IMR-90 (cell line): ENCODE measurements at regions not wholly inside any gene's neighbourhood (a gene's known extent, or its start where the extent isn't known, plus 50 kb on each side); places are given as distances from the start of the nearest gene placed in this dataset.
"Not testable (repeated sequence)": the region's sequence is repeated elsewhere in the genome, so short reads cannot be mapped to it uniquely, and the experiment has no call there.

Source experiments
- CEBPB ChIP-seq: IDR thresholded peaks from 2 replicates; pipeline ENCODE4 v1.6.1; 2012; ENCODE audit warnings: low read depth, low read length, improper control_type of control experiment
- CHD1 ChIP-seq: IDR thresholded peaks from 2 replicates; pipeline ENCODE4 v1.6.1; 2012; ENCODE audit warnings: low read depth, low read length, improper control_type of control experiment
- MAFK ChIP-seq: IDR thresholded peaks from 2 replicates; pipeline ENCODE4 v1.6.1; 2012; ENCODE audit warnings: low read depth, low read length, improper control_type of control experiment
- TF ChIP-seq, protein P1 (sequence below): conservative IDR thresholded peaks from 2 replicates; pipeline ENCODE4 v1.5.1; 2012; ENCODE audit warnings: mild to moderate bottlenecking, low read depth, low read length, improper control_type of control experiment

DNA sequence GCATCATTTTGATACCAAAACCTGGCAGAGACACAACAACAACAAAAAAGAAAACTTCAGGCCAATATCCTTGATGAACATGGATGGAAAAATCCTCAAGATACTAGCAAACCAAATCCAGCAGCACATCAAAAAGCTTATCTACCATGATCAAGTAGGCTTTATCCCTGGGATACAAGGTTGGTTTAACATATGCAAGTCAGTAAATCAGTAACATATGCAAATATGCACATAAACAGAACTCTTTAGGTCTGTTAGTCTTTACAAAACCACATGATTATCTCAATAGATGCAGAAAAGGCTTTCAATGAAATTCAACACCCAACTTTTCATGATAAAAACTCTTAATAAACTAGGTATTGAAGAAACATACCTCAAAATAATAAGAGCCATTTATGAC, 587.5 kb upstream of the CELF4 start:
- not testable (repeated sequence) for TF ChIP-seq MAFK, CHD1, CEBPB
- TF ChIP-seq, protein P1, sequence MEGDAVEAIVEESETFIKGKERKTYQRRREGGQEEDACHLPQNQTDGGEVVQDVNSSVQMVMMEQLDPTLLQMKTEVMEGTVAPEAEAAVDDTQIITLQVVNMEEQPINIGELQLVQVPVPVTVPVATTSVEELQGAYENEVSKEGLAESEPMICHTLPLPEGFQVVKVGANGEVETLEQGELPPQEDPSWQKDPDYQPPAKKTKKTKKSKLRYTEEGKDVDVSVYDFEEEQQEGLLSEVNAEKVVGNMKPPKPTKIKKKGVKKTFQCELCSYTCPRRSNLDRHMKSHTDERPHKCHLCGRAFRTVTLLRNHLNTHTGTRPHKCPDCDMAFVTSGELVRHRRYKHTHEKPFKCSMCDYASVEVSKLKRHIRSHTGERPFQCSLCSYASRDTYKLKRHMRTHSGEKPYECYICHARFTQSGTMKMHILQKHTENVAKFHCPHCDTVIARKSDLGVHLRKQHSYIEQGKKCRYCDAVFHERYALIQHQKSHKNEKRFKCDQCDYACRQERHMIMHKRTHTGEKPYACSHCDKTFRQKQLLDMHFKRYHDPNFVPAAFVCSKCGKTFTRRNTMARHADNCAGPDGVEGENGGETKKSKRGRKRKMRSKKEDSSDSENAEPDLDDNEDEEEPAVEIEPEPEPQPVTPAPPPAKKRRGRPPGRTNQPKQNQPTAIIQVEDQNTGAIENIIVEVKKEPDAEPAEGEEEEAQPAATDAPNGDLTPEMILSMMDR, result not testable (repeated sequence)
